ENCODE measurements at regions not wholly inside any gene's neighbourhood (a gene's known extent, or its start where the extent isn't known, plus 50 kb on each side); places are given as distances from the start of the nearest gene placed in this dataset.
"Not testable (repeated sequence)": the region's sequence is repeated elsewhere in the genome, so short reads cannot be mapped to it uniquely, and the experiment has no call there.

DNA sequence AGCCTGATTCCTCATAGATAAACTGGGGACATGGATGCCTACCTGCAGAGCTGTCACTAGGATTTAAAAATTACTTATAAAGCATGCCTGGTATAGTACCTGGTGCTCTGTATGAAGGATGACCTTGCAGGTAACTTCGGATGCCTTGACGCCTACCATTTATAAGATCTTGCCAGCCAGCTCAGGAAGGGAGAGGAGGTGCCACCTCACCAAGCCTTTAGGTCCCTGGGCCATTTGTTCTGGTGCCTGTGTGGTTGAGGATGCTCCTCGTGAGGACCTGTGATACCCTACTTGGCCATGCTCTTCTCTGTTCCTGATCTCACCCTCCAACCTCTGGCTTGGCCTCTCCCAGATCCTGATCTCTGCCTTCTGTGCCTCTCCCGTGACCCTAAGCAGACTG lies 85.2 kb downstream of the FDX1 start:
- DNase-seq, result no peak

DNA sequence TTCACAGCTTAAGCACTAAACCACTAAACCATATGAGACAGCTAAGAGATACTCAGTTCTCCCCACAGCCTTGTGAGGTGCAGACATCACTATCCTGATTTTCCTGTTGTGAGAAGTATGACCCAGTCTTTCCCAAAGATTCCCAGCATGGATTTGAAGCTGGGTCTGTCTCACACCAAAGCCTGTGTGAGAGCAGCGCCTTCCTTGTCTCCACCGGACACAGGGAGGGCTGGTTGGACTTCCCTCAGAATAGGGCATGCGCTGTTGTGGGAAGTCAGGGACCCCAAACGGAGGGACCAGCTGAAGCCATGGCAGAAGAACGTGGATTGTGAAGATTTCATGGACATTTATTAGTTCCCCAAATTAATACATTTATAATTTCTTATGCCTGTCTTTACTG lies 87.6 kb downstream of the FDX1 start:
- DNase-seq, result not testable (repeated sequence)

DNA sequence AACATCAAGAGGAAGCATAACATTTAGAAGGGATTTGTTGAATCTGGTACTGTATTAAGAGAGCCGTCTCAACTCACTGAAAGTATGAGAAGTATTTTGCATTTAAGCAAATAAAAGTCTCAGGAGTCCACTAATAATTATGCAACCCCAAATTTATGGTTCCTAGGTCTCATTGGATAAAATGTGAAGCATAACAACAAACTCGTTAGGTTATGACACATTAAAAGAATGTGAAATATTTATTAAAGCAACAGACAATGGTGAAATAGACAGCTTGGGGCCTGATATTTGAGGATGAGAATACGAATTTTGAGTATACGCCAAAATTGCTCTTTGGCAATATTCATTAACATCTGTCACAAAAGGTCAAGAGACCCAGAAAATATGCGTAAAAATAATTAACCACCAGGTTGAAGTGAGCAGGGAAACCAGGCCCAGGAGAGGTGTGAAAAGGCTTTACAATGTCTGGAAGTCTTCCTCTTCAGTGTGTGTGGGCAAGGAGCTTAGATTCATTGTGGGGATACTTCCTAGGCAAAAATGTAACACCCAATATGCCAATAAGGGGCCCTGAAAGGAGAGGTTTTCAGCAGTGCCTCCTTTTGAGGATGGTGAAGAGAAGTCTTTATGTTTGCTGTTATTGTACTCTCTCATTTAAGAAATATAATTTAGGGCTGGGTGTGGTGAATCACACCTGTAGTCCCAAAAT lies 89.2 kb downstream of the FDX1 start:
- DNase-seq, result peak in 1 of 2 experiments; percentile 64

DNA sequence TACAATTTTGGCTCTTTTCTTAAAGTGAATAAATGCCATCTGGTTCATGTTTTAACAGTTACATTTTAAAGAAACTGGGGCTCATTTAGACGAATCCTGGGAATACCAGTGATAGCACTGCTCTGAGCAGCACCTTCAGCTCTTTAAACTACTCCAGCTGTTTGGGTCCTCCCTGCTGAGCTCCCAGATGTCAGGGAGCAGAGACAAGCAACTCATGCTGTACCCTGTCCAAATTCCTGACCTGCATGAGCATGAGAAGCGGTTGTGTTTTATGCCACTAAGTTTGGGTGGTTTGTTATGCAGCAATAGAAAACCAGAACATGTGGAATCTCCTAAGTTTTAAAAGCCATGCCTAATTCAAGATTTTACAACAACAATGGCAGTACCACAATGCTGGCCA lies 90.0 kb downstream of the FDX1 start:
- DNase-seq, result peak in 1 of 2 experiments; percentile 17

DNA sequence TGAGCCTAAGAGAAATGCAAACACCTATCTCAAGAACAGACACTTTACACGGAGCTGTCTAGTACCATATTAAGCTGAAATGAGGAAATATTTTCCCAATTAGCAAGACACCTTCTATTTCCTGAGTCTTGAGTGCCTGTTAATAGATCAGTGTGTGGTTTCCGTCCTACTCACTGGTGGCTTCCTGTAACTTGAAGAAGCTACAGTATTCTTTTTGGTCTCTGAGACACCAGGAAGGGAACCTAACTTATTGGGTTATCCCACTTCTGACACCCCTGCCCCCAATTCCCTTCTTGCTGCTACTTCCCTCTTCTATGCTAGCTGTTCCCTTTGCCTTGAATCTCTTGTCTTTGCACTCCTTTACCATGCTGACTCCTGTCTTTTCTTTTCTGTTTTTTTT lies 92.7 kb downstream of the FDX1 start:
- no peak for DNase-seq

DNA sequence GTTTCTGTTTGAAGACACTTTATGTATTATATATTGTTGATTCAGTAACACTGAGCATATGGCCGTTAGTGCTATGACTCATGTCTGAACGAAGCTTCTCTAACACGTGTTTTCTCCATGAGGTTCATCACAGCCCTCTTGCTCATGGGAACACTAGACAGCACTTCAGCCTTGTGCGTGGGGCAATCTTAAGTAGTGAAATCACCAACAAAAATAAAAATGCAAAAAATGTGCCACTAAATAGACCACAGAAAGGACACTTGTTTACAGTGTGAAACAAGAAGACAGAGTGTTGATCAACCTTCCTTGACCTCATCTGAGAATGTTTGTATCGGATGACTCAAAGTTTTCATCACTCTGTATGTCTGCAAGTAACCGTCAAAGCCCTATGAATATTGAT lies 94.5 kb downstream of the FDX1 start:
- DNase-seq, result no peak

DNA sequence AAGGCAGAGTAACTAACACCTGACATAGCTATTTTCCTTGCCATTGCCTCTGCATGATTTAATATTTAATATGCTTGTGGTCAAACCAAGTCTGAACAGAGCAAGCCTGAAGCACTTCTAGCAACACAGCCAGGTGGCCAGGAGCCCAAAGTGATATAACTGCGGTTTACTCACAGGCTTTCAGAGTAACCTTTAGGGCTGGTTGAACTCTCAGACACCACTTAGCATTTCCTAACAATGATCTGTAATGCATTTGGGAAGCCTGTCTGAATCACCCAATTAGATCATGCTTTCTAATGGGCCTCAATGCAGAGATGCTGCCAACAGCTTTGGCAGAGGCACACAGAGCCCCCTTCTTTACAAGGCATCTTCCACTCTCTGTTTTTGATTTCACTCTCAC lies 96.1 kb downstream of the FDX1 start:
- peak in 1 of 2 experiments; percentile 49 for DNase-seq

DNA sequence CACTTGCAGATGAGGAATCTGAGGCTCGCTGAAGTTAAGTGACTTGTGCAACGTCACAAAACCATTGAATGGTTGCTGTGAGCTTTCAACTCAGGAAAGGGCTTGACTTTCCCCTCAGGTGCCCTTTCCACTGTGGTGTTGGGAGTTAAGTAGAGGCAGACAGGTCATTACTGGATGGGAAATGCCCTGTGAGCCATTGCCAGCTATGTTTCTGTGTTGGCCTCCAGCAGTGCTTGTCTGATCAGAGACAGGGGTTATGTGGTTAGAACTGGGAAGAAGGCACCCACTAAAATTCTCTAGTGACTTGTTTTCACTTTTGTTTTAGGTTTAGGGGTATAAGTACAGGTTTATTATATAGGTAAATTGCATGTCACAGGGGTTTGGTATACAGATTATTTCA lies 96.6 kb downstream of the FDX1 start:
- DNase-seq, result no peak
